Endothelial cell of umbilical vein (primary cell): ENCODE measurements at regions not wholly inside any gene's neighbourhood (a gene's known extent, or its start where the extent isn't known, plus 50 kb on each side); places are given as distances from the start of the nearest gene placed in this dataset.

Experiments
- BruUV-seq: library from RNA; stranded (reverse); fragments of 400-500 nt; replicated peaks from 2 replicates; lab custom pipeline; 2021; lab: Mats Ljungman, UMichigan
- CTCF ChIA-PET: fragments of 300-600, 350-600 bp; sonication (Branson Sonifier 250); formaldehyde crosslinking; loops from one replicate; lab custom pipeline; 2021; ENCODE audit warnings: antibody characterized with exemption, inconsistent platforms; lab: Charles Lee
- POLR2A ChIA-PET: fragments of 300-600, 350-600 bp; sonication (Branson Sonifier 250); formaldehyde crosslinking; loops from one replicate; lab custom pipeline; 2021; ENCODE audit warnings: antibody characterized with exemption, inconsistent platforms; lab: Charles Lee
- DNase-seq: peaks from one replicate; pipeline ENCODE4 v3.0.0-alpha.2; 2011; ENCODE audit warnings: low read depth, low spot score
- FAIRE-seq: peaks from 2 replicates; lab custom pipeline; 2011; peaks lifted over from hg19 to GRCh38; lab: Jason Lieb, UNC
- H2AFZ ChIP-seq: 2 replicates; pipeline ENCODE4 v1.6.0; 2012; ENCODE audit warnings: low read depth, low read length, control low read depth, inconsistent platforms
- H3K27ac ChIP-seq: 2 replicates; pipeline ENCODE4 v1.5.1; 2011; ENCODE audit warnings: low read depth, mild to moderate bottlenecking, control low read depth, low read length, moderate library complexity; ENCODE audit not compliant: insufficient read depth
- H3K27me3 ChIP-seq, 2 experiments: 2 replicates each; pipeline versions ENCODE4 v1.6.0 to v1.6.1; 2011; ENCODE audit warnings: low read length in 2 of 2, mixed read lengths in 1 of 2; ENCODE audit not compliant: control insufficient read depth in 2 of 2, insufficient read depth in 2 of 2
- H3K36me3 ChIP-seq, 2 experiments: 2 replicates in 1 of 2; 3 replicates in 1 of 2; pipeline ENCODE4 v1.5.1; 2011; ENCODE audit warnings: low read length in 2 of 2, mild to moderate bottlenecking in 1 of 2, moderate library complexity in 1 of 2; ENCODE audit not compliant: control insufficient read depth in 2 of 2, insufficient read depth in 2 of 2; ENCODE audit errors: extremely low read depth in 1 of 2
- H3K4me1 ChIP-seq: 3 replicates; pipeline ENCODE4 v1.5.1; 2011; ENCODE audit warnings: mild to moderate bottlenecking, low read length; ENCODE audit not compliant: control insufficient read depth, insufficient read depth; ENCODE audit errors: extremely low read depth
- H3K4me2 ChIP-seq: 2 replicates; pipeline ENCODE4 v1.6.1; 2011; ENCODE audit warnings: low read length, control low read depth, mixed read lengths; ENCODE audit not compliant: insufficient read depth
- H3K4me3 ChIP-seq, 3 experiments: fragments of 200-600 bp in 1 of 3; sonication (generic), shearing (Covaris generic) in 1 of 3; replicated peaks in 1 of 3; 2 replicates each; pipeline ENCODE4 v1.5.1; 2011 to 2016; ENCODE audit warnings: control low read depth in 3 of 3, low read length in 3 of 3, mild to moderate bottlenecking in 2 of 3, inconsistent platforms in 1 of 3, low read depth in 1 of 3, moderate library complexity in 1 of 3; ENCODE audit not compliant: insufficient read depth in 1 of 3
- H3K79me2 ChIP-seq: 2 replicates; pipeline ENCODE4 v1.6.0; 2012; ENCODE audit warnings: low read length, inconsistent platforms; ENCODE audit not compliant: control insufficient read depth, insufficient read depth
- H3K9ac ChIP-seq: replicated peaks from 2 replicates; pipeline ENCODE3; 2011; ENCODE audit warnings: low read length, control low read depth; ENCODE audit not compliant: insufficient read depth; ENCODE audit errors: extremely low read depth
- H3K9me1 ChIP-seq: replicated peaks from 3 replicates; pipeline ENCODE4 v1.6.0; 2011; ENCODE audit warnings: mild to moderate bottlenecking, low read length; ENCODE audit not compliant: control insufficient read depth, insufficient read depth; ENCODE audit errors: extremely low read depth
- H3K9me3 ChIP-seq: replicated peaks from 2 replicates; pipeline ENCODE4 v1.5.1; 2012; ENCODE audit warnings: low read length, inconsistent platforms; ENCODE audit not compliant: control insufficient read depth, insufficient read depth
- H4K20me1 ChIP-seq: replicated peaks from 2 replicates; pipeline ENCODE3; 2011; ENCODE audit warnings: mild to moderate bottlenecking, low read length; ENCODE audit not compliant: control insufficient read depth, insufficient read depth; ENCODE audit errors: extremely low read depth
- EZH2 ChIP-seq: IDR thresholded peaks from 2 replicates; pipeline ENCODE4 v1.6.1; 2012; ENCODE audit warnings: borderline replicate concordance, low read depth, mild to moderate bottlenecking, moderate library complexity, low read length, inconsistent platforms; ENCODE audit not compliant: severe bottlenecking
- FOS ChIP-seq: IDR thresholded peaks from 2 replicates; pipeline ENCODE4 v1.6.1; 2011; ENCODE audit warnings: mild to moderate bottlenecking, low read length, moderate library complexity, borderline replicate concordance; ENCODE audit not compliant: insufficient read depth
- GATA2 ChIP-seq: IDR thresholded peaks from 2 replicates; pipeline ENCODE4 v1.7.0; 2011; ENCODE audit warnings: low read depth, mild to moderate bottlenecking, moderate library complexity, mixed read lengths, low read length; ENCODE audit not compliant: insufficient read length, insufficient read depth
- JUN ChIP-seq: IDR thresholded peaks from 2 replicates; pipeline ENCODE4 v1.6.1; 2011; ENCODE audit warnings: borderline replicate concordance, low read depth; ENCODE audit not compliant: insufficient read length, insufficient read depth
- MAX ChIP-seq: IDR thresholded peaks from 2 replicates; pipeline ENCODE4 v1.6.1; 2011; ENCODE audit not compliant: insufficient read depth, insufficient read length
- MYC ChIP-seq: IDR thresholded peaks from one replicate; pipeline ENCODE4 v1.6.1; 2011; ENCODE audit warnings: mild to moderate bottlenecking, low read depth, low read length
- POLR2A ChIP-seq: IDR thresholded peaks from 2 replicates; pipeline ENCODE4 v1.6.1; 2012; ENCODE audit warnings: low read depth, mild to moderate bottlenecking, control low read depth, low read length
- POLR2AphosphoS5 ChIP-seq: IDR thresholded peaks from 2 replicates; pipeline ENCODE4 v1.6.1; 2012; ENCODE audit warnings: low read depth, mild to moderate bottlenecking, control low read depth, low read length, moderate library complexity; ENCODE audit not compliant: insufficient read depth
- dilution Hi-C: fragments of 300-500 bp; cut with MboI; formaldehyde crosslinking; loops from one replicate; pipeline ENCODE4 v1.15.0; 2019; ENCODE audit warnings: low sequenced_read_pairs; ENCODE audit not compliant: extremely low pct_ligation_motif_present
- intact Hi-C: fragments of 100-400 bp; cut with micrococcal nuclease; formaldehyde crosslinking; loops from one replicate; pipeline ENCODE4 v1.10.0; 2022
- TF ChIP-seq, protein P1 (sequence below), 2 donors: IDR thresholded peaks; 1 replicate in 1 of 2; 2 replicates in 1 of 2; pipeline ENCODE4 v1.5.1; 2011; ENCODE audit warnings: low read length in 2 of 2, mild to moderate bottlenecking in 2 of 2, moderate library complexity in 2 of 2, control low read depth in 1 of 2, inconsistent platforms in 1 of 2, low read depth in 1 of 2; ENCODE audit not compliant: insufficient read depth in 1 of 2; ENCODE audit errors: extremely low read depth in 1 of 2

DNA sequence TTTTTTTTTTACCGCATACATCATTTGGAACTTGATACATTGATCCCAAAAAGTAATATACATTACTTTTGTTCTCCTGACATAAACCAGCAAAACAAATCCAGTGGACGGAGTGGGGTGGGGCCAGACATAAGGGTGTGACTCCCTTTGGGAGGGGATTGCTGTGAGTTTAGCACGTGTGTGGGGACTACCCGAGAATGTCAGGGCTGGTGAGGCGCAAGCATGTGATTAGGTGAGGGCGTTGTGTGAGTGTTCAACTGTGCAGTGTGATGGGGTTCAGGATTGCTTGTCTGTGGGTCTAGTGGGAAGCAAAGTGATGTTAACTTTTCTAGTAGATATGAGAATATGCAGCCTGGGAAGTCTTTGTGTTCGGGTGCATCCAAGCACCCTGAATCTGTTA, 468.0 kb downstream of the TSHZ3 start:
- Histone ChIP-seq H3K9me3 (peaks cover 12% of the 10 kb centered on the region), H3K4me3 (no peak overlapping the region), H3K4me2 (no peak overlapping the region), H3K4me1 (no peaks in the 10 kb centered on the region), H3K9me1 (no peaks in the 10 kb centered on the region), H3K36me3 (no peaks in the 10 kb centered on the region), H3K27ac (no peak overlapping the region), H4K20me1 (no peaks in the 10 kb centered on the region), H2AFZ (no peak overlapping the region), H3K9ac (no peak overlapping the region), H3K79me2 (no peaks in the 10 kb centered on the region), H3K27me3 (no peaks in the 10 kb centered on the region)
- FAIRE-seq, result no peak
- TF ChIP-seq FOS, result no peak
- TF ChIP-seq POLR2AphosphoS5, result no peak
- no peak for TF ChIP-seq EZH2
- TF ChIP-seq, protein P1, sequence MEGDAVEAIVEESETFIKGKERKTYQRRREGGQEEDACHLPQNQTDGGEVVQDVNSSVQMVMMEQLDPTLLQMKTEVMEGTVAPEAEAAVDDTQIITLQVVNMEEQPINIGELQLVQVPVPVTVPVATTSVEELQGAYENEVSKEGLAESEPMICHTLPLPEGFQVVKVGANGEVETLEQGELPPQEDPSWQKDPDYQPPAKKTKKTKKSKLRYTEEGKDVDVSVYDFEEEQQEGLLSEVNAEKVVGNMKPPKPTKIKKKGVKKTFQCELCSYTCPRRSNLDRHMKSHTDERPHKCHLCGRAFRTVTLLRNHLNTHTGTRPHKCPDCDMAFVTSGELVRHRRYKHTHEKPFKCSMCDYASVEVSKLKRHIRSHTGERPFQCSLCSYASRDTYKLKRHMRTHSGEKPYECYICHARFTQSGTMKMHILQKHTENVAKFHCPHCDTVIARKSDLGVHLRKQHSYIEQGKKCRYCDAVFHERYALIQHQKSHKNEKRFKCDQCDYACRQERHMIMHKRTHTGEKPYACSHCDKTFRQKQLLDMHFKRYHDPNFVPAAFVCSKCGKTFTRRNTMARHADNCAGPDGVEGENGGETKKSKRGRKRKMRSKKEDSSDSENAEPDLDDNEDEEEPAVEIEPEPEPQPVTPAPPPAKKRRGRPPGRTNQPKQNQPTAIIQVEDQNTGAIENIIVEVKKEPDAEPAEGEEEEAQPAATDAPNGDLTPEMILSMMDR (IDR thresholded peaks at IDR 0.05; ENCODE audit: extremely low read depth in 1 of 2, insufficient read depth in 1 of 2, low read depth in 1 of 2, low read length in 2 of 2), result no peak
- DNase-seq, result no peak
- dilution Hi-C loops (no loop called here), intact Hi-C loops (no loop called here)
- POLR2A ChIA-PET, result no interaction called here
- CTCF ChIA-PET, result no interaction called here
- BruUV-seq, result no TSS peak

DNA sequence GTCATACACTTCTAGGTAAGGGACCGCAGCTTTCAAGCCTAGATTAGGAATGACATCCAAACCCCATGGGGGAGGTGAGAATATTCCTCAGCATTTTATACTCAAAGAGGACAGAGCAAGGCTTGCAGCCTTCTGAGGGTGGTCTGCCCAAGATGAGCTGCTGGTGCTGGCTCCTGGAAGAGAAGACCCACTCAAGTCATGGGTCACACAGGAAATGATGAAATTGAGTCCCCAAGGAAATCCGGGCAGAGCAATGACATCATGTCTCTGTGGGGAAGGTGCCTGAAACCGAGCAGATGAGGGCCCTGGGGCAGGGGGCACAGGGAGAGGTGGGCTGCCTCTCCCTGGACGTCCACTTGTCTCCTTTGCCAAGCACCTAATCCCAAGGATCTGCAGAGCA, 468.7 kb downstream of the TSHZ3 start:
- POLR2A ChIA-PET, result no interaction called here
- BruUV-seq, result no TSS peak
- intact Hi-C loops, result no loop called here

More for the DNA sequence above, 468.7 kb downstream of the TSHZ3 start:
- H4K20me1 ChIP-seq, result no peaks in the 10 kb centered on the region
- H2AFZ ChIP-seq, result no peak overlapping the region
- H3K9me3 ChIP-seq, result peaks cover 9% of the 10 kb centered on the region
- dilution Hi-C loops, result no loop called here
- no peaks in the 10 kb centered on the region for H3K79me2 ChIP-seq
- H3K4me2 ChIP-seq, result no peak overlapping the region
- no peak overlapping the region for H3K27ac ChIP-seq
- H3K27me3 ChIP-seq, result no peaks in the 10 kb centered on the region
- no peaks in the 10 kb centered on the region for H3K36me3 ChIP-seq
- no peak overlapping the region for H3K9ac ChIP-seq
- CTCF ChIA-PET, result no interaction called here
- FAIRE-seq, result no peak
- no peak overlapping the region for H3K4me3 ChIP-seq
- no peaks in the 10 kb centered on the region for H3K9me1 ChIP-seq
- TF ChIP-seq, protein P1 (IDR thresholded peaks at IDR 0.05; ENCODE audit: extremely low read depth in 1 of 2, insufficient read depth in 1 of 2, low read depth in 1 of 2, low read length in 2 of 2), result no peak
- no peak for TF ChIP-seq POLR2A
- TF ChIP-seq MAX, result no peak
- TF ChIP-seq GATA2, result no peak
- no peak for TF ChIP-seq POLR2AphosphoS5
- TF ChIP-seq FOS, result no peak
- no peak for TF ChIP-seq JUN
- TF ChIP-seq MYC, result no peak
- TF ChIP-seq EZH2, result no peak
- no peaks in the 10 kb centered on the region for H3K4me1 ChIP-seq
- DNase-seq, result no peak
